Tibial nerve (tissue), 4 donors: ENCODE measurements at regions not wholly inside any gene's neighbourhood (a gene's known extent, or its start where the extent isn't known, plus 50 kb on each side); places are given as distances from the start of the nearest gene placed in this dataset.

Source experiments
- CTCF ChIP-seq, 5 experiments: fragments of 200-600 bp in 3 of 5; fragments of 450-650 bp in 2 of 5; sonication (generic) in 3 of 5; IDR thresholded peaks; one replicate each; pipeline ENCODE4 v1.5.1; 2016 to 2019; ENCODE audit warnings: antibody characterized with exemption in 5 of 5, mild to moderate bottlenecking in 3 of 5, moderate library complexity in 2 of 5
- EP300 ChIP-seq, 2 donors: sonication (generic); formaldehyde crosslinking; IDR thresholded peaks; one replicate each; pipeline ENCODE4 v1.6.1; 2017; ENCODE audit warnings: antibody characterized with exemption in 2 of 2, mild to moderate bottlenecking in 1 of 2
- POLR2A ChIP-seq, 2 donors: fragments of 450-650 bp; IDR thresholded peaks; one replicate each; pipeline ENCODE4 v1.6.1; 2017; ENCODE audit warnings: antibody characterized with exemption in 2 of 2, mild to moderate bottlenecking in 2 of 2, moderate library complexity in 2 of 2

- TF ChIP-seq CTCF (IDR thresholded peaks at IDR 0.05) (no peak), POLR2A (IDR thresholded peaks at IDR 0.05) (no peak), EP300 (IDR thresholded peaks at IDR 0.05) (no peak)
These were observed 81.7 kb upstream of the DUSP10 start for GRCh38 chr1:221823561-221823960.
